ENCODE measurements at regions not wholly inside any gene's neighbourhood (a gene's known extent, or its start where the extent isn't known, plus 50 kb on each side); places are given as distances from the start of the nearest gene placed in this dataset.

DNA sequence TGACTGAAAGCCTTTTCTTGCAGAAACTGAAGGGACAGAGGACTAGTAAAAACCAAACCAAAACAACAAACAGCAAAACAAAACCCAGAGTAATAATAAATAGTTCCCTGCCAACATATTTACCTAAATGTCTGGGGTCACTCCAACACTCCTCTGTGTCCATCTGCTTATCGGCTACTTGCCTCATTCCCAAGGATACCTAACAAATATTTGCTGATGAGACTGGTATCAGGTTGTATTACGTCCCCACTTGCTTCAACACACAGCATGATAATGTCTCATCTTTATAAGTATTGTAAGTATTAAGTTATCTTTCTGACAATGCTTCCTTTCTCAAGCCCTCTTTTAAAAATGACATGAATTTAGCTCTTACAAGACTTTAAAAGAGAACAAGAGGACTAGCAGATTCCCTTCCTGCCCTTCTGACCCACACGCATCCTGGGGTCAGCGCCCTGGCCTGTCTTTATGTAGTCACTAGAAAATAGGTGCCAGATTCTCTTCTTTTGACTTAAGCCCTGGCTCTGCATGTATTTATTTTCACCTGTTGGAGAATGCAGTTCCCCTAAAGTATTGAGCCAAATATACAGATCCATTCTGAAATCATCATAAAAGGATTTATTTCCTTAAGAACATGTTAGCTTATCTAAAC, 110.2 kb downstream of the SEM1 start:
- no peak overlapping the region for H3K9ac ChIP-seq (ENCODE audit: low read depth in 1 of 3, low read length in 3 of 3)
- no peaks in the 10 kb centered on the region for H3K9me3 ChIP-seq (ENCODE audit: control insufficient read depth in 3 of 3, low read length in 3 of 3)
- H3K4me1 ChIP-seq (ENCODE audit: control insufficient read depth in 3 of 3, insufficient read depth in 3 of 3, low read length in 3 of 3): no peaks in the 10 kb centered on the region
- H3K36me3 ChIP-seq (ENCODE audit: control insufficient read depth in 3 of 3, insufficient read depth in 3 of 3, low read length in 3 of 3): no peaks in the 10 kb centered on the region
- H3K27me3 ChIP-seq (ENCODE audit: control insufficient read depth in 3 of 3, insufficient read depth in 3 of 3, low read length in 3 of 3): no peaks in the 10 kb centered on the region
- no peak overlapping the region for H3K4me3 ChIP-seq (ENCODE audit: low read length in 3 of 3)
- H3K27ac ChIP-seq (ENCODE audit: low read depth, low read length): no peak overlapping the region

DNA sequence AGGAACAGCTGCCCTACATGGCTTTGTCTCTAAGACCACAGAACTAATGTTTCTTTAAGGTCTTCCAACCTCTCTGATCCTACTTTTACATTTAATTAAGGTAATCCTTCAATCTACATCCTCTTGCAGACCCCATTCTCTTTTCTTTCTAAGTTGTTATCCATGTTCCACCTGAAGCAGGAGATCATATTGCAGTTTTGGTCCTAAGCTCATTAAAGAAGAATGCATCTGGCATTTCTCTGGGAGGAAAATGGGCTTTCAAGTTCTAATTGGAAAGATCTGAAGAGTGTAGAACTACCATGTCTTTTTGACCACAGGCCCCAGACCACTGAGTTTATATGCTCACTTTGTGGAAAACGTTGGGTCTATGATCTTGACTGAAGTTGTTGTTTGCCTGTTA, 111.2 kb downstream of the SEM1 start:
- Histone ChIP-seq H3K9ac (ENCODE audit: low read depth in 1 of 3, low read length in 3 of 3) (no peak overlapping the region), H3K27me3 (ENCODE audit: control insufficient read depth in 3 of 3, insufficient read depth in 3 of 3, low read length in 3 of 3) (no peaks in the 10 kb centered on the region), H3K9me3 (ENCODE audit: control insufficient read depth in 3 of 3, low read length in 3 of 3) (no peaks in the 10 kb centered on the region), H3K36me3 (ENCODE audit: control insufficient read depth in 3 of 3, insufficient read depth in 3 of 3, low read length in 3 of 3) (no peaks in the 10 kb centered on the region), H3K4me1 (ENCODE audit: control insufficient read depth in 3 of 3, insufficient read depth in 3 of 3, low read length in 3 of 3) (no peaks in the 10 kb centered on the region), H3K27ac (ENCODE audit: low read depth, low read length) (no peak overlapping the region), H3K4me3 (ENCODE audit: low read length in 3 of 3) (no peak overlapping the region)

DNA sequence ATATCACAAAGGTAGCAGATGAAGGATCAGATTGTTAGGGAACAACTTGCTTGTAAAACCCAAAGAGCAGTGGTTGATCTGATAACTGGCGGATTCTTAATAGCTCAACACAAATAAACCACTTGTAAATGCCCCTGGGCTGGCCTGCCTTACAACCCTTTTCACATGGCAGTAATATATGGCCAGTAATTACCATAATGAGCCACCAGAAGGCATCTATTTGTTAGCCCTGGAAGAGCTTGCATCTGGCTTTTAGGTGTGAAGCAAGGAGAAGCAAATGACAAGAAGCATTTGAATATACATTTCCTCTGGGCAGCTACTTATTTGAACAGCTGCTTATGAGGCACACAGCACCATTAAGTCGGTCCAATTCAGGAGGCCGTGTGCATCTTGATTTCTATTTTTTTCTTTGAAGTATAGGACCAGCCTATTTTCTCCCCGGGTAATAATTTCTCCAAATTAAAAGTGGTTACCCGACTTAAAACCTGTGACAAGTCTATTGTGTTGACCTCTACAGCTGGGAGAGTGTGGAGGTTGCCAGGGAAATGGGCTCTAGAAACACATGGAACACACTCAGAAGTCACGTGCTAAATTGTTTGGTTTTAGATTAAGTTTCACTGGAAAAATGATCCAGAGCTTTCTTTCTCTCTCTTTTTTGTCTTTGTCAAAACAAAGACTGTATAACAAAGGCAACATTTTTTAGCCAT, 113.4 kb downstream of the SEM1 start:
- H3K27ac ChIP-seq (ENCODE audit: low read depth, low read length): no peak overlapping the region
- no peaks in the 10 kb centered on the region for H3K27me3 ChIP-seq (ENCODE audit: control insufficient read depth in 3 of 3, insufficient read depth in 3 of 3, low read length in 3 of 3)
- no peak overlapping the region for H3K9ac ChIP-seq (ENCODE audit: low read depth in 1 of 3, low read length in 3 of 3)
- no peaks in the 10 kb centered on the region for H3K9me3 ChIP-seq (ENCODE audit: control insufficient read depth in 3 of 3, low read length in 3 of 3)
- H3K36me3 ChIP-seq (ENCODE audit: control insufficient read depth in 3 of 3, insufficient read depth in 3 of 3, low read length in 3 of 3): no peaks in the 10 kb centered on the region
- no peaks in the 10 kb centered on the region for H3K4me1 ChIP-seq (ENCODE audit: control insufficient read depth in 3 of 3, insufficient read depth in 3 of 3, low read length in 3 of 3)
- no peak overlapping the region for H3K4me3 ChIP-seq (ENCODE audit: low read length in 3 of 3)

DNA sequence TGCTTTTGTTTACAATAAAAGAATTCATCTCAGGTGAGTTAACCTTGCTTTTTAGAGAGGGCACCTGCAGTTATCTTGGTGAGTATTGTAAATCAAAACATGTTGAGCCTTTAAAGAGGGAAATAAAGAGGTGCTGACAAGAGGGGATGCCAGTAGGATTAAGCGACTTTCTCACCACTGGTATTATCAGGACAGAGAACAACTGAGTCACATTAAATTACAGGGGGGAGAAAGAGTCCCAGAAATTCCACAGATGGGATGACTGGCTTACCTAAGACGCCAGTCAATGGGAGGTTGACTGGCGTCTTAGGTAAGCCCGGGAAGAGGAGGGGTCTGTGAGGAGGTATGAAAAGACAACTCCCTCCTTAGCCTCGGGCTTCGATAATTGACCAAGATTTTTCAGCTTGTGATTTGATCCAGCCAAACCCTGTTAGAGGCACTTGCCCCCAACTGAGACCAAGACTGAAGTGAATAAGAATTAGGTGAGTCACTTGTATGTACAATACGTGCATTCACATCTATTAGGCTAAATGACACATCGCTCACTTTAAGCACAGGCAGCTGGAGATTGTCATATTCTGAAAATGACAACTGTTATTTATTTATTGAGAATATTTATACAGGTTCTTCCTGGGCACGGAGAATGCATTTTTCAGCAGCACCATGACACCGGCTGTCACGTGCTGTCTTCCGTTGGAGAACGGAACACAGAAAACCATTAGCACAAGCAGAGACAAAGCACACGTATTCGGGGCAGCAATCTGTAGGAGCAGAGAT, 117.6 kb downstream of the SEM1 start:
- Histone ChIP-seq H3K4me1 (ENCODE audit: control insufficient read depth in 3 of 3, insufficient read depth in 3 of 3, low read length in 3 of 3) (no peaks in the 10 kb centered on the region), H3K4me3 (ENCODE audit: low read length in 3 of 3) (no peak overlapping the region), H3K9ac (ENCODE audit: low read depth in 1 of 3, low read length in 3 of 3) (no peak overlapping the region), H3K27ac (ENCODE audit: low read depth, low read length) (no peak overlapping the region), H3K9me3 (ENCODE audit: control insufficient read depth in 3 of 3, low read length in 3 of 3) (no peaks in the 10 kb centered on the region), H3K27me3 (ENCODE audit: control insufficient read depth in 3 of 3, insufficient read depth in 3 of 3, low read length in 3 of 3) (no peaks in the 10 kb centered on the region), H3K36me3 (ENCODE audit: control insufficient read depth in 3 of 3, insufficient read depth in 3 of 3, low read length in 3 of 3) (no peaks in the 10 kb centered on the region)

DNA sequence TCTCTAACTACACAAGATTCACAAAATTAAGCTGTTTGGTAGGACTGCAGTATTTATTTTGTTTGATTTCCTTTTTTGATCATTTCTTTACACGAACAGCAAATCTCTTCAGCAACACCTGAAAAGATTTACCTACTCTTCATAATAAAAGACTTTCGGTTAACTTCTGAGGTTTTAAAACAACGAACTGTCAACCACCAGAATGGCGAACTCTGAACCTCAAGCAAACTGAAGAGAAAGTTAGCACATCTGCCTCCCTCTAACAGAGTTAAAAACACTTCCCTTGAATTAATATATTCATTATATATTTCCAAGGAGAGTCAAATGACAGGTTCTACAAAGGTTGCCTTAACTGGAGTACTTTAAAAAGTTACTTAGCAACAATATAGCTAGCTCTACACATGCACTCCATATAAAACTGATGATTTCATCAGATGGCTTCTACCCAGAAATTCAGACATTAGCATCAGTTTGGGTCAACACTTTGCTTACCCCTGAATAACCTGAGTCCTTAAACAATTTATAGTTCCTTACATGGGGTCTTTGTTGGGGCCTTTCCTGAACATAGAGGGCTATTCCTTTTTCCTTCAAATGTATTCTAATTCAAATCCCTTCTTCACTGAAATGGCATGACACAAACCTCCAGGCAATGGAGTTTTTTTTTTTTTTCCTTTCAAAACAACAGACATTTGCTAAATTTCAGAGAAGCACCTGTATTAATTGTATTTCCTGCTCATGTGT, 118.3 kb downstream of the SEM1 start:
- H3K4me3 ChIP-seq (ENCODE audit: low read length in 3 of 3): no peak overlapping the region
- no peaks in the 10 kb centered on the region for H3K27me3 ChIP-seq (ENCODE audit: control insufficient read depth in 3 of 3, insufficient read depth in 3 of 3, low read length in 3 of 3)
- H3K9me3 ChIP-seq (ENCODE audit: control insufficient read depth in 3 of 3, low read length in 3 of 3): no peaks in the 10 kb centered on the region
- H3K36me3 ChIP-seq (ENCODE audit: control insufficient read depth in 3 of 3, insufficient read depth in 3 of 3, low read length in 3 of 3): no peaks in the 10 kb centered on the region
- no peaks in the 10 kb centered on the region for H3K4me1 ChIP-seq (ENCODE audit: control insufficient read depth in 3 of 3, insufficient read depth in 3 of 3, low read length in 3 of 3)
- H3K9ac ChIP-seq (ENCODE audit: low read depth in 1 of 3, low read length in 3 of 3): no peak overlapping the region
- H3K27ac ChIP-seq (ENCODE audit: low read depth, low read length): no peak overlapping the region

DNA sequence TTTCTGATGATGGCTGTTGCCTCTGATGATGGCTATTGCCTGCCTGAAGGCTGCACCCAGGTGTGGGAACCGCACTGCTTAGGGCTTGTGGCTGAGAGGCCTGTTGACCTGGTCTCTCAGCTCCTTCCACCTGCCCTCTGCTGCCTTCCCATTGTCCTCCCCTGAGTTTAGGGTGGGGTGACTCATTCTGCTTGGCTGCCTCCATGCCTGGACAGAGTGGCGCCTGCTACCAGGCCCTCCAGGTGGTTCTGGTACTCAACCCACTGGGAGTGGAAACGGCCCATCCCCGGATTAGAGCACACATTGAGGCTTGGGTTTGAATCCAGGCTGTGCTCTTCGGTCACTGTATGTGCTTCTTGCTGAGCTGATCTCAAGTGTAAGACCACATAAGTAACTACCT, 120.6 kb downstream of the SEM1 start:
- H3K27me3 ChIP-seq (ENCODE audit: control insufficient read depth in 3 of 3, insufficient read depth in 3 of 3, low read length in 3 of 3): no peaks in the 10 kb centered on the region
- H3K9me3 ChIP-seq (ENCODE audit: control insufficient read depth in 3 of 3, low read length in 3 of 3): no peaks in the 10 kb centered on the region

DNA sequence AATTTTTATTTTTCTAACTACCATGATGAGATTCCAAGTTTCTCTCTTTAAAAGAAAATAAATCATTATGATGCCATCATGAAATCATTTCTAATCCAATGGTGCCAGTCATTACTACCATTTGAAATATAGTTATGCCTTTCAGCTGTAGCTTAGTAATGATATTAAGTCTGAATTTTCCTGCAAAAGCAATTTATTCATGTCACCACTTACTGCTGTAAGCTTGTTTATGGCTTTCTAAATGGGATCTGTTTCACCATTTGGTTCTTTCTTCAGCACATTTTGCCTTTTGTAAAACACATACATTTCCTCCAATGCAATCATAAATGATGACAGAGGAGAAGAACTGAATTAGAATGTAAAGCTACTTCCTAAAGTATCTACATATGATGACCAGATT, 130.5 kb downstream of the SEM1 start:
- Histone ChIP-seq H3K27ac (ENCODE audit: low read depth, low read length) (no peak overlapping the region), H3K36me3 (ENCODE audit: control insufficient read depth in 3 of 3, insufficient read depth in 3 of 3, low read length in 3 of 3) (no peaks in the 10 kb centered on the region), H3K27me3 (ENCODE audit: control insufficient read depth in 3 of 3, insufficient read depth in 3 of 3, low read length in 3 of 3) (no peaks in the 10 kb centered on the region), H3K4me3 (ENCODE audit: low read length in 3 of 3) (no peak overlapping the region), H3K4me1 (ENCODE audit: control insufficient read depth in 3 of 3, insufficient read depth in 3 of 3, low read length in 3 of 3) (no peaks in the 10 kb centered on the region), H3K9me3 (ENCODE audit: control insufficient read depth in 3 of 3, low read length in 3 of 3) (no peaks in the 10 kb centered on the region), H3K9ac (ENCODE audit: low read depth in 1 of 3, low read length in 3 of 3) (no peak overlapping the region)

More for the DNA sequence above, 120.6 kb downstream of the SEM1 start:
- H3K4me3 ChIP-seq (ENCODE audit: low read length in 3 of 3): no peak overlapping the region
- H3K27ac ChIP-seq (ENCODE audit: low read depth, low read length): no peak overlapping the region
- H3K36me3 ChIP-seq (ENCODE audit: control insufficient read depth in 3 of 3, insufficient read depth in 3 of 3, low read length in 3 of 3): no peaks in the 10 kb centered on the region
- no peaks in the 10 kb centered on the region for H3K4me1 ChIP-seq (ENCODE audit: control insufficient read depth in 3 of 3, insufficient read depth in 3 of 3, low read length in 3 of 3)
- H3K9ac ChIP-seq (ENCODE audit: low read depth in 1 of 3, low read length in 3 of 3): no peak overlapping the region

DNA sequence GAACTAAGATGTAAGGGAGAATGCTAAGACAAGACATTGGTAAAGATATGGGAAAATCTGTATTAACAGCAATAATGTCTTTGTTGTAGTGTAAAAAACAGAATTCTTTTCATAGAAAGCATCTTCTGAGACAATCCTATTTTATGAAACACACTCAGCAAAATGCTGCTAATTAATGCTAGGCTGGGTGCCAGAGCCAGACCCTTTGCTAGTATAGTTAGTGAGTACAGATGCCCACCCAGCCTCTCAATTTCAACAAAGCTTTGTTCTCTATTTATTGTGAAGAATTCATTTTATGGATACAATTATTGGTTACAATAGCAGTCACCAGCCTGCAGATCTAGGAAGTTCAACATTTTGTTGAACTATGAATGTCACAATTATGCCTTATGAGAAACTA, 131.0 kb downstream of the SEM1 start:
- no peaks in the 10 kb centered on the region for H3K27me3 ChIP-seq (ENCODE audit: control insufficient read depth in 3 of 3, insufficient read depth in 3 of 3, low read length in 3 of 3)
- no peak overlapping the region for H3K4me3 ChIP-seq (ENCODE audit: low read length in 3 of 3)
- H3K9me3 ChIP-seq (ENCODE audit: control insufficient read depth in 3 of 3, low read length in 3 of 3): no peaks in the 10 kb centered on the region
- H3K9ac ChIP-seq (ENCODE audit: low read depth in 1 of 3, low read length in 3 of 3): no peak overlapping the region
- no peak overlapping the region for H3K27ac ChIP-seq (ENCODE audit: low read depth, low read length)
- no peaks in the 10 kb centered on the region for H3K36me3 ChIP-seq (ENCODE audit: control insufficient read depth in 3 of 3, insufficient read depth in 3 of 3, low read length in 3 of 3)
- no peaks in the 10 kb centered on the region for H3K4me1 ChIP-seq (ENCODE audit: control insufficient read depth in 3 of 3, insufficient read depth in 3 of 3, low read length in 3 of 3)

DNA sequence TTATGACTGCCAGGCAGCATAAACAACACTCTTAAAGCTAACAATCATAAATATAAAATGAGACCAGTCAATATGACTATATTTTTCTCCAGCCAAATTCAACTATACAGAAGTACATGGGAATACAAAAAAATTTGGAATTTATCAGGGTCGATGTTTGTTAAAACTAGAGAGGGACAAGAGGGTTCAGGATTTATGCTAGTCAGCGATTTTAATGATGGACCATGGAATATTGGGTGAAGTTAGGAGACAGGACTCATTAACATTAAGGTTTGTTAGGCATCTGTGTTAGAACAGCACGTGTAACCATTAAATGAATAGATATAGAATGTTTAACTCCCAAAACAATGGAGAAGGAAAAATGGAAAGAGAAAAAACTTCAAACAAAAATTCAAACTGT, 146.2 kb downstream of the SEM1 start:
- Histone ChIP-seq H3K27ac (ENCODE audit: low read depth, low read length) (no peak overlapping the region), H3K9me3 (ENCODE audit: control insufficient read depth in 3 of 3, low read length in 3 of 3) (no peaks in the 10 kb centered on the region), H3K4me1 (ENCODE audit: control insufficient read depth in 3 of 3, insufficient read depth in 3 of 3, low read length in 3 of 3) (no peaks in the 10 kb centered on the region), H3K27me3 (ENCODE audit: control insufficient read depth in 3 of 3, insufficient read depth in 3 of 3, low read length in 3 of 3) (no peaks in the 10 kb centered on the region), H3K4me3 (ENCODE audit: low read length in 3 of 3) (no peak overlapping the region), H3K9ac (ENCODE audit: low read depth in 1 of 3, low read length in 3 of 3) (no peak overlapping the region), H3K36me3 (ENCODE audit: control insufficient read depth in 3 of 3, insufficient read depth in 3 of 3, low read length in 3 of 3) (no peaks in the 10 kb centered on the region)

DNA sequence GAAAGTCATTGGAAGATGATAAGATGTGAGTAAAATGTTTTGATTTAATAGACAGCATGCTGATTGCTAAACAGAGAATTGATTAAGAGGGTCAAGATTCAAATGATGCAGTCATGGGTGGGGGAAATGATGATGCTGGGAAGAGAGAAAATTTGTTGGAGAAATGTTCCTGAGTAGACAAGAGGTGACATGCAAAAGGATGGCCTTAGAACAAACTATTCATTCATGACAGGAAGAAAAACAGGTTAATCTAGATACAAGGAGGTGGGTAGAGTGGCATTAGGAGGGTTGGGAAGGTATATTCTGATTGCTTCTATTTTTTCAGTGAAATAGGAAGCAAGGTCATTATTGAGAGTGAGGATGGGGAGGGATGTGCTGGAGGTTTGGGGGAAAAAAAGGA, 146.7 kb downstream of the SEM1 start:
- Histone ChIP-seq H3K4me3 (ENCODE audit: low read length in 3 of 3) (no peak overlapping the region), H3K9ac (ENCODE audit: low read depth in 1 of 3, low read length in 3 of 3) (no peak overlapping the region), H3K27me3 (ENCODE audit: control insufficient read depth in 3 of 3, insufficient read depth in 3 of 3, low read length in 3 of 3) (no peaks in the 10 kb centered on the region), H3K9me3 (ENCODE audit: control insufficient read depth in 3 of 3, low read length in 3 of 3) (no peaks in the 10 kb centered on the region), H3K27ac (ENCODE audit: low read depth, low read length) (no peak overlapping the region), H3K36me3 (ENCODE audit: control insufficient read depth in 3 of 3, insufficient read depth in 3 of 3, low read length in 3 of 3) (no peaks in the 10 kb centered on the region), H3K4me1 (ENCODE audit: control insufficient read depth in 3 of 3, insufficient read depth in 3 of 3, low read length in 3 of 3) (no peaks in the 10 kb centered on the region)

All from skeletal muscle tissue (tissue), 3 donors.